HEK293T (cell line): ENCODE measurements at regions not wholly inside any gene's neighbourhood (a gene's known extent, or its start where the extent isn't known, plus 50 kb on each side); places are given as distances from the start of the nearest gene placed in this dataset.

Experiments used
- FOXK2 ChIP-seq: fragments of 450-650 bp; IDR thresholded peaks from 2 replicates; pipeline ENCODE4 v1.6.1; 2016; ENCODE audit warnings: mild to moderate bottlenecking
- FOXM1 ChIP-seq: fragments of 450-650 bp; IDR thresholded peaks from 2 replicates; pipeline ENCODE4 v1.6.1; 2017; ENCODE audit warnings: mild to moderate bottlenecking, borderline replicate concordance
- HDGF ChIP-seq: fragments of 450-650 bp; IDR thresholded peaks from 2 replicates; pipeline ENCODE4 v1.6.1; 2017; ENCODE audit warnings: antibody characterized with exemption, borderline replicate concordance
- L3MBTL2 ChIP-seq: fragments of 450-650 bp; conservative IDR thresholded peaks from 2 replicates; pipeline ENCODE4 v1.6.1; 2016; ENCODE audit warnings: mild to moderate bottlenecking
- SUZ12 ChIP-seq: fragments of 450-650 bp; IDR thresholded peaks from 2 replicates; pipeline ENCODE4 v1.6.1; 2016; ENCODE audit warnings: mild to moderate bottlenecking
- TARDBP ChIP-seq: fragments of 450-650 bp; IDR thresholded peaks from 2 replicates; pipeline ENCODE4 v1.6.1; 2016
- ZNF384 ChIP-seq: fragments of 450-650 bp; IDR thresholded peaks from 2 replicates; pipeline ENCODE4 v1.6.1; 2016

DNA sequence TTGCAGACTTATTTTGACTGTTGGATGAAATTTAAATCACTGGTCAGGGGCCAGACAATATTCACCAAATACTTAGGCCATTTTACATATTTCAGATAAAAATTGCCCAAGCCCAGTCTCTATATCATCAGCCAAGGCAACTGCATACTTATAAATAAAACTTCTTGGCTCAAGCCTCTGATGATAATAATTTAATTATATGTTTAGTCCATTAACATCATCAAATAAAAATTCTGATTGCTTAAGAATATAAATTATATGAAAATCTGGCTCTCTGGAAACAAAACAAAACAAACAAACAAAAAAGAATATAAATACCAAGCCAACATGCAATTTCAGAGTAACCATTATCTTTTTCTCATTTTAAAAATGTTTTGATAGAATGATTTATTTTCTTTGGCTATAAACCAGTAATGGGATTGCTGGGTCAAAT is 165.2 kb downstream of the BTG1 start:
- TF ChIP-seq TARDBP (no peak), FOXK2 (no peak), L3MBTL2 (no peak), FOXM1 (no peak), ZNF384 (no peak), SUZ12 (no peak), HDGF (no peak)
